H9 (cell line): ENCODE measurements at regions not wholly inside any gene's neighbourhood (a gene's known extent, or its start where the extent isn't known, plus 50 kb on each side); places are given as distances from the start of the nearest gene placed in this dataset.

ENCODE experiments used
- DNase-seq: peaks from one replicate; pipeline ENCODE4 v3.0.0-alpha.2; 2017
- H2AFZ ChIP-seq: one replicate; pipeline ENCODE4 v1.6.1; 2013; ENCODE audit warnings: mild to moderate bottlenecking, low read length, control low read depth, moderate library complexity
- H2AK5ac ChIP-seq: 2 replicates; pipeline ENCODE4 v1.6.1; 2013; ENCODE audit warnings: low read length, control low read depth, mixed read lengths; ENCODE audit not compliant: insufficient read length
- H2BK120ac ChIP-seq: one replicate; pipeline ENCODE4 v1.6.1; 2013; ENCODE audit warnings: low read depth, mild to moderate bottlenecking, low read length, control low read depth, inconsistent platforms; ENCODE audit not compliant: poor library complexity, severe bottlenecking
- H2BK12ac ChIP-seq: 2 replicates; pipeline ENCODE4 v1.6.1; 2013; ENCODE audit warnings: low read length, control low read depth, mixed read lengths, low read depth; ENCODE audit not compliant: insufficient read length
- H2BK15ac ChIP-seq: 2 replicates; pipeline ENCODE4 v1.6.1; 2013; ENCODE audit warnings: low read depth, low read length, control low read depth
- H2BK20ac ChIP-seq: one replicate; pipeline ENCODE4 v1.6.1; 2013; ENCODE audit warnings: low read depth, mild to moderate bottlenecking, low read length, control low read depth, inconsistent platforms; ENCODE audit not compliant: poor library complexity, severe bottlenecking
- H2BK5ac ChIP-seq: 2 replicates; pipeline ENCODE4 v1.6.1; 2013; ENCODE audit warnings: low read length, control low read depth, mixed read lengths; ENCODE audit not compliant: insufficient read length
- H3K14ac ChIP-seq: 2 replicates; pipeline ENCODE4 v1.6.1; 2013; ENCODE audit warnings: low read length, control low read depth; ENCODE audit not compliant: insufficient read depth
- H3K18ac ChIP-seq: 2 replicates; pipeline ENCODE4 v1.6.1; 2013; ENCODE audit warnings: low read depth, mild to moderate bottlenecking, mixed read lengths, low read length, control low read depth; ENCODE audit not compliant: insufficient read length
- H3K23ac ChIP-seq: 2 replicates; pipeline ENCODE4 v1.6.1; 2013; ENCODE audit warnings: low read length, control low read depth, mixed read lengths, low read depth; ENCODE audit not compliant: insufficient read length
- H3K23me2 ChIP-seq: 2 replicates; pipeline ENCODE4 v1.6.1; 2013; ENCODE audit warnings: low read depth, mild to moderate bottlenecking, mixed read lengths, low read length, control low read depth; ENCODE audit not compliant: insufficient read length, poor library complexity, severe bottlenecking
- H3K27ac ChIP-seq: 2 replicates; pipeline ENCODE4 v1.5.1; 2013; ENCODE audit warnings: low read length, control low read depth, mixed read lengths, low read depth; ENCODE audit not compliant: insufficient read length
- H3K27me3 ChIP-seq: 2 replicates; pipeline ENCODE4 v1.6.1; 2013; ENCODE audit warnings: low read length, control low read depth, inconsistent platforms; ENCODE audit not compliant: insufficient read depth
- H3K4ac ChIP-seq: 2 replicates; pipeline ENCODE4 v1.6.1; 2013; ENCODE audit warnings: low read depth, mild to moderate bottlenecking, control low read depth, inconsistent platforms, low read length, moderate library complexity
- H3K4me1 ChIP-seq: 2 replicates; pipeline ENCODE4 v1.6.1; 2013; ENCODE audit warnings: low read length, control low read depth, inconsistent platforms; ENCODE audit not compliant: insufficient read depth
- H3K4me2 ChIP-seq: 2 replicates; pipeline ENCODE4 v1.6.1; 2013; ENCODE audit warnings: low read length, control low read depth, mixed read lengths; ENCODE audit not compliant: insufficient read length, insufficient read depth
- H3K56ac ChIP-seq: 2 replicates; pipeline ENCODE4 v1.6.1; 2013; ENCODE audit warnings: low read depth, mild to moderate bottlenecking, mixed read lengths, low read length, control low read depth; ENCODE audit not compliant: insufficient read length
- H3K79me1 ChIP-seq: 2 replicates; pipeline ENCODE4 v1.6.1; 2013; ENCODE audit warnings: low read depth, mild to moderate bottlenecking, moderate library complexity, low read length, control low read depth, inconsistent platforms; ENCODE audit not compliant: insufficient read depth, poor library complexity, severe bottlenecking
- H3K79me2 ChIP-seq: 2 replicates; pipeline ENCODE4 v1.6.1; 2013; ENCODE audit warnings: low read length, control low read depth, inconsistent platforms; ENCODE audit not compliant: insufficient read depth
- H3K9ac ChIP-seq: 2 replicates; pipeline ENCODE4 v1.6.1; 2013; ENCODE audit warnings: low read length, control low read depth, mixed read lengths; ENCODE audit not compliant: insufficient read length; ENCODE audit errors: extremely low read depth
- H3K9me3 ChIP-seq: one replicate; pipeline ENCODE4 v1.6.1; 2013; ENCODE audit warnings: low read depth, low read length, inconsistent platforms; ENCODE audit not compliant: control insufficient read depth
- H3T11ph ChIP-seq: one replicate; pipeline ENCODE4 v1.6.1; 2013; ENCODE audit warnings: mild to moderate bottlenecking, low read length, control low read depth, inconsistent platforms
- H4K20me1 ChIP-seq: one replicate; pipeline ENCODE4 v1.6.1; 2013; ENCODE audit not compliant: control insufficient read depth, insufficient read length, insufficient read depth
- H4K5ac ChIP-seq: 2 replicates; pipeline ENCODE4 v1.6.1; 2013; ENCODE audit warnings: low read depth, mild to moderate bottlenecking, mixed read lengths, low read length, control low read depth; ENCODE audit not compliant: insufficient read length
- H4K8ac ChIP-seq: replicated peaks from 2 replicates; pipeline ENCODE4 v1.6.1; 2013; ENCODE audit warnings: low read length, control low read depth, mixed read lengths, low read depth; ENCODE audit not compliant: insufficient read length
- H4K91ac ChIP-seq: 2 replicates; pipeline ENCODE4 v1.6.1; 2013; ENCODE audit warnings: low read depth, mild to moderate bottlenecking, moderate library complexity, mixed read lengths, low read length, control low read depth; ENCODE audit not compliant: insufficient read length
- H3K27ac Mint-ChIP-seq, 3 experiments: 2 replicates in 2 of 3; 3 replicates in 1 of 3; pipeline ENCODE4 v1.8.0; 2020 to 2021; ENCODE audit warnings: mixed read lengths in 3 of 3, mild to moderate bottlenecking in 1 of 3, moderate library complexity in 1 of 3
- H3K27me3 Mint-ChIP-seq: 2 replicates; pipeline ENCODE4 v1.8.0; 2021; ENCODE audit warnings: low read depth, mild to moderate bottlenecking, moderate library complexity, mixed read lengths
- H3K36me3 Mint-ChIP-seq, 3 experiments: 2 replicates in 2 of 3; 3 replicates in 1 of 3; pipeline ENCODE4 v1.8.0; 2020 to 2021; ENCODE audit warnings: low read depth in 3 of 3, mixed read lengths in 3 of 3; ENCODE audit not compliant: insufficient read depth in 1 of 3
- H3K4me1 Mint-ChIP-seq, 2 experiments: 2 replicates each; pipeline ENCODE4 v1.8.0; 2020; ENCODE audit warnings: mixed read lengths in 2 of 2
- H3K4me3 Mint-ChIP-seq, 2 experiments: 2 replicates in 1 of 2; 3 replicates in 1 of 2; pipeline ENCODE4 v1.8.0; 2020 to 2021; ENCODE audit warnings: mild to moderate bottlenecking in 2 of 2, mixed read lengths in 2 of 2, moderate library complexity in 1 of 2
- H3K9me3 Mint-ChIP-seq, 2 experiments: 2 replicates in 1 of 2; 3 replicates in 1 of 2; pipeline ENCODE4 v1.8.0; 2020; ENCODE audit warnings: mild to moderate bottlenecking in 2 of 2, mixed read lengths in 2 of 2, moderate library complexity in 1 of 2
- CTCF ChIP-seq: fragments of 200-600 bp; sonication (generic); conservative IDR thresholded peaks from 3 replicates; pipeline ENCODE4 v1.8.0; 2021; ENCODE audit warnings: antibody characterized with exemption, mild to moderate bottlenecking
- WGBS: extraction: QIAGEN DNeasy Blood & Tissue Kit; methylation state at CpG from one replicate; pipeline ENCODE4 v1.1.7; 2013; ENCODE audit warnings: missing lambda C conversion rate, low lambda C conversion rate, mixed read lengths; ENCODE audit not compliant: insufficient read length; ENCODE audit errors: extremely low coverage; 5-methylcytosine and 5-hydroxymethylcytosine counted together

DNA sequence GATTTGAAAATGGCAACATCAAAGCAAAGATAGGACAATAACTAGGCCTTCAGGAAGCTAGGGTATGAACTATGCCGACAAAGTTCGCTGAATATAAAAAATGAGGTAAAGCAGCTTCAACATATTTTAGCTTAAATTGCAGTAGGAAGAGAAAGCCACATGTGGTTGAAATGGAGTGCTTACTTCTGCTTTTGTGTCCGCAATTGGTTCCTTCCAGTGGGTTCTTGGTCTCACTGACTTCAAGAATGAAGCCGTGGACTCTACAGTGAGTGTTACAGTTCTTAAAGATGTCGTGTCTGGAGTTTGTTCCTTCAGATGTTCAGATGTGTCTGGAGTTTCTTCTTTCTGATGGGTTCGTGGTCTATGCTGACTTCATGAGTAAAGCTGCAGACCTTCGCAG is 95.2 kb downstream of the APTX start:
- H4K91ac ChIP-seq = no peak overlapping the region
- no peaks in the 10 kb centered on the region for H3K9me3 ChIP-seq
- H3K79me2 ChIP-seq = no peaks in the 10 kb centered on the region
- WGBS = no CpG with 5 or more reads among the region's 7 CpGs
- H3K27me3 ChIP-seq = no peaks in the 10 kb centered on the region
- Mint-ChIP-seq H3K4me3 (no peak overlapping the region), H3K27me3 (peaks cover 1% of the 10 kb centered on the region; the same call in 1 of the 2 replicates), H3K9me3 (peaks cover 0 to 6% of the 10 kb centered on the region in 2 experiments; a peak in 3 of 5 replicates), H3K27ac (no peak overlapping the region), H3K36me3 (no peaks in the 10 kb centered on the region), H3K4me1 (peaks cover 6 to 11% of the 10 kb centered on the region in 2 experiments; a peak in 3 of 4 replicates)
- no peak overlapping the region for H3K4me2 ChIP-seq
- no peak overlapping the region for H3K14ac ChIP-seq
- no peak overlapping the region for H3K4ac ChIP-seq
- H3T11ph ChIP-seq = no peak overlapping the region
- TF ChIP-seq CTCF = no peak
- no peak overlapping the region for H3K18ac ChIP-seq
- no peak overlapping the region for H4K5ac ChIP-seq
- no peak overlapping the region for H2BK5ac ChIP-seq
- no peak overlapping the region for H2BK20ac ChIP-seq
- H4K8ac ChIP-seq = no peak overlapping the region
- H3K27ac ChIP-seq = no peak overlapping the region
- no peaks in the 10 kb centered on the region for H3K23me2 ChIP-seq
- H2AFZ ChIP-seq = no peak overlapping the region
- no peak overlapping the region for H3K23ac ChIP-seq
- no peaks in the 10 kb centered on the region; the same call in 1 of the 2 replicates for H3K4me1 ChIP-seq
- DNase-seq = no peak
- H2BK120ac ChIP-seq = no peak overlapping the region
- H3K56ac ChIP-seq = no peak overlapping the region
- no peaks in the 10 kb centered on the region for H4K20me1 ChIP-seq
- H2AK5ac ChIP-seq = no peak overlapping the region
- H2BK15ac ChIP-seq = no peak overlapping the region
- H2BK12ac ChIP-seq = no peak overlapping the region
- no peak overlapping the region for H3K9ac ChIP-seq
- no peaks in the 10 kb centered on the region for H3K79me1 ChIP-seq
